ENCODE measurements at regions not wholly inside any gene's neighbourhood (a gene's known extent, or its start where the extent isn't known, plus 50 kb on each side); places are given as distances from the start of the nearest gene placed in this dataset.

GRCh38 chr7:46291601-46292150 is 370.6 kb upstream of the IGFBP3 start:
- TF ChIP-seq CTCF (IDR thresholded peaks at IDR 0.05) (no peak), EZH2phosphoT487 (IDR thresholded peaks at IDR 0.05) (no peak), EZH2 (IDR thresholded peaks at IDR 0.05) (no peak)
